ENCODE measurements at regions not wholly inside any gene's neighbourhood (a gene's known extent, or its start where the extent isn't known, plus 50 kb on each side); places are given as distances from the start of the nearest gene placed in this dataset.
"Not testable (repeated sequence)": the region's sequence is repeated elsewhere in the genome, so short reads cannot be mapped to it uniquely, and the experiment has no call there.

DNA sequence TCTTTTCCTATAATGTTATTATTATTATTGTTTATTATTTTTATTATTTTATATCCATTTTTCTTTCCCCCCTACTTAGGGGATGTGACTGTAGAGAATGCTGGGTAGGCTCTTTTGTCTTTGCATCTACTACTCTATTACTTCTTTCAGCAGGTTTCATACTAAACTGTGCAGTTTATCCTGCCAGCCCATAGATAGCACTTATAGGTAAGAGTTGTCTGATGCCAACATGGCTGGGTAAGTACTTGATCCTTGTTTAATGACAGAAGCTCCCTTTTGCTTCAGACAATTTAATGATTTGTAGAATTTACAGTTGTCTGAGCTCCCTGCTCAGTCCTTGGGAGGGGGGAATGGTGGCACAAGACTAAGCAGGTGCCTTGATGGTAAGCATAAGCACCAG is 262.9 kb upstream of the CDH2 start:
- TF ChIP-seq, protein P1, sequence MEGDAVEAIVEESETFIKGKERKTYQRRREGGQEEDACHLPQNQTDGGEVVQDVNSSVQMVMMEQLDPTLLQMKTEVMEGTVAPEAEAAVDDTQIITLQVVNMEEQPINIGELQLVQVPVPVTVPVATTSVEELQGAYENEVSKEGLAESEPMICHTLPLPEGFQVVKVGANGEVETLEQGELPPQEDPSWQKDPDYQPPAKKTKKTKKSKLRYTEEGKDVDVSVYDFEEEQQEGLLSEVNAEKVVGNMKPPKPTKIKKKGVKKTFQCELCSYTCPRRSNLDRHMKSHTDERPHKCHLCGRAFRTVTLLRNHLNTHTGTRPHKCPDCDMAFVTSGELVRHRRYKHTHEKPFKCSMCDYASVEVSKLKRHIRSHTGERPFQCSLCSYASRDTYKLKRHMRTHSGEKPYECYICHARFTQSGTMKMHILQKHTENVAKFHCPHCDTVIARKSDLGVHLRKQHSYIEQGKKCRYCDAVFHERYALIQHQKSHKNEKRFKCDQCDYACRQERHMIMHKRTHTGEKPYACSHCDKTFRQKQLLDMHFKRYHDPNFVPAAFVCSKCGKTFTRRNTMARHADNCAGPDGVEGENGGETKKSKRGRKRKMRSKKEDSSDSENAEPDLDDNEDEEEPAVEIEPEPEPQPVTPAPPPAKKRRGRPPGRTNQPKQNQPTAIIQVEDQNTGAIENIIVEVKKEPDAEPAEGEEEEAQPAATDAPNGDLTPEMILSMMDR (conservative IDR thresholded peaks at IDR 0.05), result no peak
- TF ChIP-seq ZFX (IDR thresholded peaks at IDR 0.05), result no peak

DNA sequence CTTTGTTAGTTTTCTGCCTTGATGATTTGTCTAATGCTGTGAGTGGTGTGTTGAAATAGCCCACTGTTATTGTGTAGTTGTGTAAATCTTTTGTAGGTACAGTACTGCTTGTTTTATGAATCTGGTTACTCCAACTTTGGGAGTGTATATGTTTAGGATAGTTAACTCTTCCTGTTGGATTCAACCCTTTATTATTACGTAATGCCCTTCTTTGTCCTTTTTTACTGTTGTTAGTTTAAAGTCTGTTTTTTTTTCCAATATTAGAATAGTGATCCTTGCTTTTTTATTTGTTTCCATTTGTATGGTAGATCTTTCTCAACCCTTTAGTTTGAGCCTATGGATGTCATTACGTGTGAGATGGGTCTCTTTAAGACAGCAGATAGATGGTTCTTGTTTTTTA is 261.5 kb upstream of the CDH2 start:
- H3K27ac ChIP-seq, result no peak overlapping the region
- TF ChIP-seq, protein P1 (conservative IDR thresholded peaks at IDR 0.05), result no peak
- no peak for TF ChIP-seq ZFX (IDR thresholded peaks at IDR 0.05)

More for the DNA sequence above, 262.9 kb upstream of the CDH2 start:
- no peak overlapping the region for H3K27ac ChIP-seq

DNA sequence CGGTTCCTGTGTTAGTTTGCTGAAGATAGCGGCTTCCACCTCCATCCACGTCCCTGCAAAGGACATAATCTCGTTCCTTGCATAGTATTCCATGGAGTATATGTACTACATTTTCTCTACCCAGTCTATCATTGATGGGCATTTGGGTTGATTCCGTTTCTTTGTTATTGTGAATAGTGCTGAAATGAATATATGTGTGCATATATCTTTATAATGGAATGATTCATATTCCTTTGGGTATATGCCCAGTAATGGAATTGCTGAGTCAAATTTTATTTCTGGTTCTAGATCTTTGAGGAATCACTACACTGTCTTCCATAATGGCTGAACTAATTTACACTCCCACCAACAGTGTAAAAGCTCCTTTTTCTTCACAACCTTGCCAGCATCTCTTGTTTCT is 255.4 kb upstream of the CDH2 start:
- no peak overlapping the region for H3K27ac ChIP-seq
- TF ChIP-seq, protein P1 (conservative IDR thresholded peaks at IDR 0.05), result no peak

DNA sequence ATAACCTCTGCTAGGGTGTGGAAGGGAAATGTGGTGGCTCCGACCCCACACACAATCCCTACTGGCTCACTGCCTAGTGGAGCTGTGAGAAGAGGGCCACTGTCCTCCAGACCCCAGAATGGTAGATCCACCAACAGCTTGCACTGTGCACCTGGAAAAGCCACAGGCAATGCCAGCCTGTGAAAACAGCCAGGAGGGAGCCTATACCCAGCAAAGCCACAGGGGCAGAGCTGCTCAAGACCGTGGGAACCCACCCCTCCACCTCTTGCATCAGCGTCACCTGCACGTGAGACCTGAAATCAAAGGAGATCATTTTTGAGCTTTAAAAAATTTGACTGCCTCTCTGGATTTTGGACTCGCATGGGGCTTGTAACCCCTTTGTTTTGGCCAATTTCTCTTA is 249.0 kb upstream of the CDH2 start:
- TF ChIP-seq ZFX (IDR thresholded peaks at IDR 0.05), result no peak
- TF ChIP-seq, protein P1 (conservative IDR thresholded peaks at IDR 0.05), result no peak
- no peak overlapping the region for H3K27ac ChIP-seq

DNA sequence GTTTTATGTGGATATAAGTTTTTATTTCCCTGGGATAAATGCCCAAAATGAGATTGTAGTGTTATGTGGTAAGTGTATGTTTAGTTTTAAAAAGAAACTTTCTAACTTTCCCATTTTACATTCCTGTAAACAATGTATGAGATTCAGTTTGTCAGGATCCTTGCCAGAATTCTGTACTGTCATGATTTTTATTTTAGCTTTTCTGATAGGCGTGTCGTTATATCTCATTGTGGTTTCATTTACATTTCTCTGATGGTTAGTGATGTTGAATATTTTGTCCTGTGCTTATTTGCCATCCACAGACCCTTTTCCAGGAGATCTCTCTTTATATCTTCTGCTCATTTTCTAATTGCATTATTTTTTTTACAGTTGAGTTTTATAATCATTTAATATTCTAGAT is 245.6 kb upstream of the CDH2 start:
- no peak for TF ChIP-seq ZFX (IDR thresholded peaks at IDR 0.05)
- TF ChIP-seq, protein P1 (conservative IDR thresholded peaks at IDR 0.05), result no peak
- H3K27ac ChIP-seq, result no peak overlapping the region

DNA sequence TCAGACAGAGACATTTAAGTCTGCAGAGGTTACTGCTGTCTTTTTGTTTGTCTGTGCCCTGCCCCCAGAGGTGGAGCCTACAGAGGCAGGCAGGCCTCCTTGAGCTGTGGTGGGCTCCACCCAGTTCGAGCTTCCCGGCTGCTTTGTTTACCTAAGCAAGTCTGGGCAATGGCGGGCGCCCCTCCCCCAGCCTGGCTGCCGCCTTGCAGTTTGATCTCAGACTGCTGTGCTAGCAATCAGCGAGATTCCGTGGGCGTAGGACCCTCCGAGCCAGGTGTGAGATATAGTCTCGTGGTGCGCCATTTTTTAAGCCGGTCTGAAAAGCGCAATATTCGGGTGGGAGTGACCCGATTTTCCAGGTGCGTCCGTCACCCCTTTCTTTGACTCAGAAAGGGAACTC is 245.0 kb upstream of the CDH2 start:
- not testable (repeated sequence) for H3K27ac ChIP-seq

DNA sequence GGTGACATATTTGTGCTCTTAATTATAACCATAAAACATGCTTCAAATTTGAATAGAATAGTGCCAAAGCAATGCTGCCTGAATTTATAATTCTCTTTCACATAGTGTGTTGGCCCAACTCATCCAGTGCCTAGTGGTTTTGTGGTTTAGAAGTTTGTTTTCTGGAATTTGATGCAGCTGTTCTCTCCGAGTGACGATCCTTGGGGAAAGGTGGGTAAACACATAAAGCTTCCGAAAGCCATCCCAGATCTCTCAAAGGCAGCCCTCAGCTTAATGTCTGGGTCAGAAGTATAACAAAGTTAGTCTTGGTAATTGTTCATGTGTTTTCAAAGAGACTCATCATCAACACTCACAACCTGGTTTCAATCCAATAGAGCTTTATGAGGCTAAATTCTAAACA is 235.6 kb upstream of the CDH2 start:
- no peak overlapping the region for H3K27ac ChIP-seq
- TF ChIP-seq, protein P1 (conservative IDR thresholded peaks at IDR 0.05), result no peak
- TF ChIP-seq ZFX (IDR thresholded peaks at IDR 0.05), result no peak

DNA sequence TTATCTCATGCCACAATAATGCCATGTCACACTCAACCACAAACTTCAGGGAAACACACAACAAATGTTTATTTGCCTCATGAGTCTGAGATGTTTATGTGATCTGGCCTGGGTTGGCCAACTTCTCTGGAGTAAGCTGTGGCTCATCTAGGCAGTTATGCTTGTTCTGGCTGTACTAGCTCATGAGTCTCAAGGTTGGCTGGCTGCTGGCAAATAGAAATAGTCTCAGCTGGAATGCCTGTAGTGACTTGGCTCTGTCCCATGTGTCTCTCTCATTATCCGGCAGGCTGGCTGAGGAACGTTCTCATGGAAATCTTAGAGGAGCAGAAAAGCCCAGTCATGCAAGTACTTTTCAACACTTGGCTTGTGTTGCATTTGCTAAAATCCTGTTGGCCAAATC is 234.9 kb upstream of the CDH2 start:
- TF ChIP-seq, protein P1 (conservative IDR thresholded peaks at IDR 0.05), result no peak
- TF ChIP-seq ZFX (IDR thresholded peaks at IDR 0.05), result no peak
- H3K27ac ChIP-seq, result no peak overlapping the region
